NCI-H526 treated with DMSO at 0.1 percent for 48 hours (cell line): ENCODE measurements at regions not wholly inside any gene's neighbourhood (a gene's known extent, or its start where the extent isn't known, plus 50 kb on each side); places are given as distances from the start of the nearest gene placed in this dataset.

ENCODE experiments used
- DNase-seq: peaks from one replicate; lab custom pipeline; 2025; lab: John Stamatoyannopoulos, UW

DNA sequence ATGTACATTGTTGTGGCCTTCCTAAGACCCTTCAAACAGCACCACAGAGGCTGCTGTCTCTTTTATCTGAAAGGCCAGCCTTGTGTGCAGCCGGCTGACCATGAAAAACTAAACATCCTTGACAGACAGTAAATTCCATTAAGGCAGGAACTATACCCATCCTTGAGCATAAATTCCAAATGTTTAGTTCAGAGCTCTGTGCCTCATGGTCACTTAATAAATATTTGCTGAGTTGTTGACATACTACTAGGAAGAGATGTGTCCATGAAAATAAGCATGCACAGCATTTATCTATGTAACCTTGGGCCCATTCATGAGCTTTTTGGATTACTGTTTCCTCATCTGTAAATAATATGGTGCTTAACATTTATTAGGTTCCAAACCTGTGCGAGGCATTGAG is 424.8 kb downstream of the HRH4 start:
- DNase-seq, result no peak

DNA sequence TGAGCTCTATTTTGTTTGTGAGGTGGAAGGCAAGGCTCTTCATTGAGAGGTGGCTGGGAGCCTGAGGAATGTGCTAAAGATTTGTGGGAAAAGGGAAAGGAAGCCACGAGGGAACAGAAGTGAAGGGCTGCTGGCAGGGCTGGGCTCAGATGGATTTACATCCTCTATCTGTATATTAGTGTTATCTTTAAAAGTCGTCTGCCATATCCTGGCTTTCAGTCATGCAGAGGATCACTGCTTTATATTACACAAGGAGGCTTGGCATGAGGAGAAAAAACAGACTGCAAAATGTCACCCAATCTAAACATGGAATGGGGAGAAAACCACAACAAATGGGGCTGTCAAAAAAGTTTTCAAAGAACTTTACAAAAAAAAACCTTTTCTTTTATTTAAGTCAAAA is 434.4 kb downstream of the HRH4 start:
- DNase-seq, result no peak

DNA sequence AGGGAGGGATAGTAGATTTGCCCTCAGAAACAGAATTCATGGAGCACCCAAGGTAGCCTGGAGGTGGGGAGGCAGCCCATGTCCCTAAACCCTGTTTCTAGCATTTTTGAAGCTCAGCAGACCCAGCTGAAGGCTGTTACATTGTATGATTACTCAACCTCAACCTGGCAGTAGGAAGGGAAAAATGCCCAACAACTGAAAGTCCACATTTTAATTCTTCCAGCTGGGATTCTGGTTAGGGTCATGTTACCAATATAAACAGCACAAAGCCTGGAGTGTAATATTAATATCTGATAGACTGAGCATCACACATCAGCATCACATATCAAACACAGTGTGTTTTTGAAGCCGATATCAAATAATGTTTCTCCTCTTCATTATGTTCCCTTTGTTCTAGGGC is 437.0 kb downstream of the HRH4 start:
- no peak for DNase-seq

DNA sequence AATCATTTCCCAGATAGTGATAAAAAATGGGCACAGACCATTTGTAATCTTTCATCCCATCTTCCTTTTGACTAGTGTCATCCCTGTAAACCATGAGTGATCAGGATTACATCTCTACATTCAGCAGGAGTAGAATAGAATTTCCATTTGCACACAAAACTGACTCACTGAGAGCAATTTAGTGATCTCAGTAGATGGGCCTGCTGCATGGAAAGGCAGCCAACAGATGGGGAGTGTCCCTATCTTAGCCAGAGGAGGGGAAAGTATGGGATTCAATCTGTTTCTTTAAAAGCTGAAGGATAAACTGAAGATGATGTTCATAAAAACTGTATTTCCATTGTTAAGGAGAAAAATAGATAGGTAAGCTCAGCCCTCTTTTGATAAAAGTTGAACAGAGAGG is 441.7 kb downstream of the ZNF521 start:
- DNase-seq, result no peak

DNA sequence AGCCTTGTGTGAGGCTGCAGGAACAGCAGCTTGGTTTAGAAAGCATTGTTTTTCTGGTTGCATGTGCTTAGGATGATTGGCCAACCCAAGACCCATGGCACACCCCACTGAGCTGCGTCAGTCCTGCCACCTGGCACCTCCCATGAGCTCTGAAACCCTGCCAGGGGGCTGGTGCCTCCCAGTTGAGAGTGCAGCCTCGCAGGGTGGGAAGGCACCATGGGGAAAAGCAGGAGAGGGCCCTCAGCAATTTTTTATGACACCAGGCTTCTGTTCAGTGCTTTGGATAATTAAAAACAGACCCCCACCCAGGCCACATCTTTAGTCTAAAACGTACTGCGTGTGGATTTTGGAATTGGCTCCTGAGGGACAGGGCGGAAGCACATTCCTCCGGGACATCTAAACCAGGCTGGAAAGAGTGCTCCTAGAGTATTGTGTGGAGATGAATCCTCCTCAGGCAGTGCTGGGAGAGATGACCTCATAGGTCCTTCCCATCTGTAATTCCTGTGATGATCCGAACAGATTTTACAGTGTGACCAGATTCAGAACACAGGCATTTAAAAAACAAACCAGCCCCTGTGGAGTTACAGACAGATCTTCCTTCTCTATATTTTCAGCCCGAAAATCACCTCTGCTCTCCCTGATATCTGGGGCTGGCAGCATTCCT is 438.3 kb downstream of the ZNF521 start:
- DNase-seq, result no peak

DNA sequence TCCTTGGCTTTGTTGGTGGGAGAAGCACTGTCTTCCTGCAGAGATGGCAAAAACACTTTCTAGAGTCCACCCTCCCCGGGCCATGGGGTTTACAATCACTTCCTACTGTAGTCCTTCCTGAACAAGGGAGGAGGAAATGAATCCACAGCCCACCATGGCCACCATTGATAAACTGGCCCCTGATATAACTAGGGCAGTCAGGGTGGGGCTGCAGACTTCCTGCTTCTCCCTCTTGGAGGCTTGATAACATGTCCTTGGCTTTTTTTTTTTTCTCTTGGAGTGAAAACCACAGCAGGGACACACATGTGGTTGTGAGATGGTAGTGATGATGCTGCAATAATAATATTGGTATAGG is 437.8 kb downstream of the ZNF521 start:
- no peak for DNase-seq

DNA sequence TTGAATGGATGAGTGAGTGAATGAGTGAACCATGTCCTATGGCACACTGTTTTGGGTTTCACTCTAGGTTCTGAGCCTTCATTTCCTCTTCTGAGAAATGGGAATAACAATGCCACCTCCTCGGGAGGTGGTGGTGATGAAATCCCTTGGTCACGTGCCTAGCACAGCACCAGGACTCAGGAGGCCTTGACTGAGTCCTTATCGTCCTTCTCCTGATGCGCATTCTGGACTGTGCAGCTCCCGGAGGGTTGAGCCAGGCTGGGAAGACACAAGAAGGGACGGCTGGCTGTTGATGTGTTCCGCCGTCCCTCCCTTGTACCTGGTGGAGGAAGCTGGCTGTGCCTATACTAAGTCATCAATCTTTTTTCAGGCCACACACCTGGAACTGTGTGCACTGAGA is 437.3 kb downstream of the ZNF521 start:
- DNase-seq, result no peak

DNA sequence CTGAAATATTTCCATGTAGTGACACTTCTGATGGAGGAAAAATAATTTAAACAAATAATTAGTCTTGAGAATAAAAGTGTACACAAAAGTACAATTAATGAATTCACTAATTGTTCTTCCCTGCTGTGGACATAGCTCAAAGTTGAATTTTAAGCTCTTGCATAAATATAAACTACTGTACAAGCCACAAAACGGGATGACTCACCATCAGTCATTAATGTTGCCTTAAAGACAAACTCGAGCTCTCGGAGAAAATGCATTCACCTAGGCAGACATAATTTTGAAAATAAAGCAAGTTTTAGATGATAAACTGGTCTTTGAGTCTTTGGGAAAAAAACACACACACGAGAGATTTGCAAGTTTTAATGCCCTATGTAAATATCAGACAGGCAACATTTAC is 436.4 kb downstream of the ZNF521 start:
- DNase-seq, result no peak

DNA sequence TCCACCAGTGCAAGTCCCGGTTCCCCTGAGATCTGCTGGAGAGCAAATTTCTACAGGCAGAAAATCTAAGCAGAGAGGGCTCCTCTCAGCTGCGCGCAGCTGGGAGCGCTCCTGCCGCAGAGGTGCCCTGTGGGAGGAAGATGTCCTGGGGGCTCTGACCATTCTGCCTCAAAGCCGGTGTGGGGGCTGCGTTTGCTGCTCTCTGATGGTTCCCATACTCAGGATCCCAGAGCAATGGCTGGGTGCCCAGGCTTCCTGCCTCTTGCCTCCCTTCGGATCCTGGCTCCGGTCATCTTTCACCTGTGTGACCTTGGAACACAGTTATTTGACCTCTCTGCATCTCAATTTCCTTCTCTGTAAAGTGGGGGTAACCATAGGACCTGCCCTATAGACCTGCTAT is 434.2 kb downstream of the ZNF521 start:
- DNase-seq, result no peak

DNA sequence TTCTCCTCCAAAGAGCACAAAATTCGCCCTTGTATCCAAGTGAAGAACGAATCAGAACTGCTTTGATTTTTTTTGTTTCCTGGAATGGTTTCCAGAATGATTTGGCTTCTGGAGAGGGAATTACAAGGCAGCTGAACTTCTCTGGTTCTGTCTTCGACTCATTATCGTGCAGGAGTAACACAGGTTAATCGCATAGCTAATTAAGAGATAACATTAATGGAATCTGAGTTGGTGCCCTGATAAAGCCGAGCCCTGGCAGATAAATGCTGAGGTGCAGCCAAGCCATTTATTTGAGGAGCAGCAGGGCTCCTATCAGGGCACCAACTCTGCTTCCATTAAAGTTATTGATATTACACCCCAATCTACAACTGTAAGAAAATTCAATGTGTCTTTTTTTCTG is 433.7 kb downstream of the ZNF521 start:
- no peak for DNase-seq

DNA sequence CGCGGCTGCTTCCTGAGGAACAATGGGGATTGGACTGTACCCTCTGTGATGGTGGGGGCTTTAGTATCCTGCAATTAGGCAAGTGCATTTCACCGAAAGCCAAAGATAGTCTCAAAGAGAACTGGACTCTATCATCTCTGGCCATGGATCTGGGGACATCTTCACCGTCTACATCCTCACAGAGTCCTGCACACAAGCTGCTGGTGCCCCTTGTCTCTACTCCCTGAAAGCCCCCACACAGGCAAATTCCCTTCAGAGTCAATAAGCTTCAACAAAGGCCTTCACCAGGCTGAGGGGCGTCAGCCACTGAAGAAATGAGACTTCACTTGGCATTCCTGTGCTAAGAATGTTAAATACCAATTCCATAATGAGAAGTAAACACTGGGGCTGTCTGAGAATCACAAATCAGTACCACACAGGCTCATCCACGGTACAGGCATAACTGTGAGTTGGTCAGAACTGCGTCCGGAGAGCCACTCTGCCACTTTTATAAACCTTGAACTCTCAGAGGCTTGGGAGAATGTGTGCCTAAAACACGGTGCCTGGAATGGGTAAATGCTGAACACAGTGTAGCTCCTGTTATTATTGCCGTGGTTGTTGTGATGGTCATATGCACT is 432.7 kb downstream of the ZNF521 start:
- DNase-seq, result no peak

DNA sequence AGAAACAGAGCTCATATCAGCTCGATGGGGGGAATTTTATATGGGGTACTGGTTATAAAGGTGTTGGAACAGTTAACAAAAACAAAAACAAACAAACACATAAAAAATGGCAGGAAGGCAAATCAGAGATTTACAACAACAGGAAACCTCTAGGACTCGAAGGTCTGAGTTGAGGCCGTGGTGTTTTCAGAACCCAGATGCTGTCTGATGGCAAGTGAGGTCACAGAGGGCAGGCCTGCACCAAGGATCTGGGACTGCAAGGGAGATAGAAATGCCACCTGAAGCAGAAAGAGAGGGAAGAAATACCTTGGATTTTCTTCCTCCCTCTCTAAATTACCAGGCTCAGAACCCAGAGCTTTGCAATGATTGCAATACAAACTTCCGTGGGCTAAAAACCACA is 429.5 kb downstream of the ZNF521 start:
- no peak for DNase-seq

DNA sequence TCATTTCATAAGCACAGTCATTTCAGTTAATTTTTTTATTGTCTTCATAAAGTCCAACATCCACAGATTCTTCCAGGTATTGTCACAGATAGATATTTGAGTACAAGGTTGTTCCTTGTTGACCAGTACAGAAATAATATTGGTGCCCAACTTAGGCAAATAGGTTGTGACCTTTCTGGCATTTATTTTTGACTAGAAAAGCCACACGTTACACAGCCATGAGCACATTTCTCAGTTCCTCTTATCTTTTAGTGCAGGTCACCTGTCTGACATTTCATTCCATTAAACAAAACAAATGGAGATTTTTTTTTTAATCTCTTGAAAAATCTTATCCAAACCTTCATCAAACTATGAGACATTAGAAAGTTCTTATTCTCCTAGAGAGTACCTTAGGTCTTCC is 428.8 kb downstream of the ZNF521 start:
- no peak for DNase-seq

DNA sequence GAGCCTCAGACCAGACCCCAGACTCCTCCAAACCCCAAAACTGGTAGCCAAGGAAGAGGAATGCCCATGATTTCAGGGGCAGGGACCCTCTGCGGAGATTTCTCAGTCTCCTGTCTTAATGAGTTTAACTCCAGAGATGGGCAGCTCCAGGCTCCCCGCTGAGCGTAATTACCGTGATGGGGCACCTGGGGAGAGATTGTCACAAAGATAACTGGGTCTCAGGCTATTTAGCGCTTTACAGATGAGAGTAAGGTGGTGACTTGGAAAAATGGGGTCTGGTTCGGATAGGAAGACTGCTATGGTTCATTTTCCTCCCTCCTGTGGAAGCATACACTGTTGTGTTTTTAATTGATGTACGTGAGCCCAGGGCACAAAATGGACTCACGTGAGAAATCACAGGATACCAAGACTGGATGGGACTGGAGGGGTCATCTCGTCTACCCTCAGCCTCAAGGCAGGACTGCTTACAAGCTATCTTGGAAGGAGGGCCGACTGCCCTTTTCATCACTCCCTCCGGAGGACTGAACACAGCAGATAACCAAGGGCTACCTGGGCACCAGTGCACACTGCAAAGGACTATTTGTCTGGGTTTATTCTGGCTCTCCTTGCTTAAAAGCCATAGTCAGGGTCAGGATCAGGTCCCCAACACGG is 427.8 kb downstream of the ZNF521 start:
- no peak for DNase-seq

DNA sequence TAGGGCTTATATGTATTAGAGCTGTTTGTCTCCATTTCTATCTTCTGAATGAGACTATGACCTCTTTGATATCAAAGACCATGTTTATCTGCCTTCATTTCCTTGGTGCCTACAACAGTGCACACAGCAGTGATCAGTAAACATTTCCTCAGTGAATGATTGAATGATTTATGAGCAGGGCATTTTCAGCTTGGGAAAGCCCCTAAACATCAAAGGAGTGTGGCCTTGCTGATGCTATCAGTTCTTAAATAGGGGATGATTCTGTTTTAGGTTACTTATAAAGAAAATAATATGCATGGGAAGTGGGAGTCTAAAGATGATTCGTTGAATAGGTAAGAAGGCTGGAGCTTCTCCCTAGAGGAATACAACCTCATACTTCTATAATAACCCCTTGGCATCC is 425.3 kb downstream of the ZNF521 start:
- DNase-seq, result no peak

DNA sequence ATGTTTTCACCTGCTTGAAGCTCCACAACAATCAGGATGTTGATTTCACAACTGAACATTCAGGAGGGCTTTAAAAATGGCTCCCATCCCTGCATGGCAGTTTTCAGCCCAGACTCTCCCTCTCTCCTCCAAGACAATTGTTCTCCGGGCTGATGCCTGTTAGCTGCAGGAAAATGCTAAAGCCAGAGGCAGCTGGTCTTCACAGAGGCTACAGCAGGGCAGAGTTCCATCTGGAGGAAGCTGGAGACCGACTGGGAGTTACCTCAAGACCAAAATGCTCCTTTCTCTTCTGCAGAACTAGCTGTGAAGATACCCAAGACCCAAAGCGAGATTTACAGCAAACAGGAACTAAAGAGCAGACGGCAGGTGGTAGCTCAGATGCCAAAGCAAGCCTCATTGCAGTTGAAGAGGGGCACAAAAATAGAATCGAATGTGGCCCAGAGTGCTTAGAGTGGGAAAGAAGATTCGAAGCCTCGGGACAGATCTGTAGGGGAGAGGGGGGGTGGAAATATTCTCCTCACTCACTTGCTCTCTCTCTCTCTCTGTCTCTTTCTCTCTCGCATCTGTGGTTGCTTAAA is 423.6 kb downstream of the ZNF521 start:
- DNase-seq, result no peak

DNA sequence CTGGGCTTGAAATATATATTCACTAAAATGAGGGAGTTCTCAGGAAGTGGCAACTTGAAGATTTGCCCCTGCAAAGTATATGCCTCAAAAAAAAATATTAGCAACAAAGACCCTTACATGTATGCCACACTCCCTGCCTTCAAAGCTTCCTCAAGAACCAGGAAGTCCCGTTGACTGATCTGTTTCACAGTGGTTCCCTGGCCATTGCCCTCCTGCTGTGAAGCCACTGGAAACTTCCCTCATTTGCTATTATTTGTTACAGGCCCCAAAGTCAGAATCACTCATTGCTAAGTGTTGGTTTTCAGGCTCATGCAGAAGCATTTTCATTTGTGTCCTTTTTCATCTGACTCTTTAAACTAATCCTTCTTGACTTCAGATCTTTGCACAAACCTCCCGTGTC is 421.5 kb downstream of the ZNF521 start:
- DNase-seq, result no peak

DNA sequence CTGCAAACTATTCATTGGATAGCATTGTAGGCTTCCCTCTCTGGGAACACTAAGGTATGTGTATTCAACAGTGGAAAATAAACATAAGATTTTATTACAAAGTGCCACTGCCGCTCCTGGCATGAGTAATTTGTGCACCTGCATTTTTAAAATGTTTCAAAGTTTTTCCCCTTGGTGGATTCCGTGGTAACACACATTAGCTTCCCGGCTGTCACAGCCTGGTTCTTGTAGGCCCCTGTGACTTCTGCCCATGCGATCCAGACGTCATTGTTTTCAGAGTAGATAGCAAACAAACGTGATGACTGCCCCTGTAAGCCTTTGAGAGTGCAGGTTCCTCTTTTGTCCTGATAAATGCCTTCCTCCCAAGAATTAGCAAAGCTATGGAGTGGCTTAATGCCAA is 421.0 kb downstream of the ZNF521 start:
- DNase-seq, result no peak

DNA sequence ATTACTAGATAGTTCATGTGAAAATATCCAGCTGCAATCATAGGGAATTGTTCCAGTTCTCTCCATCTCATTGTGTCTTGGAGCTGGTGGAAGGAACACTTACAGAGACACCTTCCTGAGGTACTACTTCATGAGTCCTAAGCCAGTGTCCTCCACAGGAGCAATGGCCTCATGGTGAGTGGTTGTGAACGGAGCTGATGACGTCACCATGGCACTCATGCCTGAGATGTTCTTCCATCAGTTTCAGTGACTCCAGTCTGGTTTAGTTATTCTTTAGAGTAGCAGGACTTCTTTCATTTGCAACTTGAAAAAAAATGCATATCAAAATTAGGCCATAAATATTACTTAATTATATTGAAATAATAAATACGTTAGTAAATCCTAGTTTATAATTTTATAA is 418.6 kb downstream of the ZNF521 start:
- no peak for DNase-seq

DNA sequence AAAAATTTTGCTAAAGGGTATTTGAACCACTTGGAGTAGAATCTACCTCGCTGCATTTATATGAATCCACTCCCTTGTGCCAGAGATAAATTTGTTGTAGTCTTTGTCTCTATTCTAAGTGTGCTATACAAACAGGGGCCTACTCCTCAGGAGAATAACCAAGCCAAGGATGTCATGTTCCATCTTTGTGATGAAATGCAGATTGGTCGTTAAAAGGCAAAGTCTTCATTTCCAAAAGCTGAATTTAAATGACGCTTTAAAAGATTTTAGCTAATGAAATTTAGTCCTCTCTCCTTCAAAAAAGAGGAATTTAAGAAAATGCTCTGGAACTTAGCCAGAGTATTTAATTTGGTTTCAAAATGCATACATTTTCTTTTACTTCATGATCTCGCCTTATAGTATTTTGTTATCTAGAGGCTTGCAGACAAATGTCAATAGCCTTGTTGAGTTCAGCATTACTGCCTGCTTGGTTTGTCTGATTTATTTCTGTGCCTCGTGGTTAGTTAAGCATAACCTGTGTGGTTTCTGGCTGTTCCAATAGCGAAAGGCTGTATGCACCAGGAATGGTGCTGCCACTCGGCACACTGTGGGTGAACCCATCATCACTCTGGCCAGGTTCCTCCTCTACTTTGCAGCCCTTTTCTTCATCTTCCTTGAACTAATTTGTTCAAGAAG is 417.6 kb downstream of the ZNF521 start:
- DNase-seq, result no peak

DNA sequence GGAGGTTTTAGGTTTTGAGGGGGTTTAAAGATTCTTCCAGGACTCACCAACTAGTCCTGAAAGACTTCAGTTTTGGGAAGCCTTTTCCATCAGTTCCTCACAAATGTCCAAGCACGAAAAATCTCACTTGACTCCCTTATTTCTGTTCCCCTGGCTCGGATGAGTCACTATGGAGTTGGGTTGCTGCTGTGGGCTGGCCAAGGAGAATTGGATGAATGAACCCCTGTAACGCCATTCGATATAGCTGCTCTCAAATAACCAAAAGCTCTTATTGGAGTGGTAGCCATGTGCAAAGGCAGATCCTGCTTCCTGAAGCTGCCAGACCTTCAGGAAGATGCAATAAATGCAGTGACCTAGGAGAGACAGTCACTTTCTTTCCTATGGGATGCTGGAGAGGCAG is 417.0 kb downstream of the ZNF521 start:
- no peak for DNase-seq

DNA sequence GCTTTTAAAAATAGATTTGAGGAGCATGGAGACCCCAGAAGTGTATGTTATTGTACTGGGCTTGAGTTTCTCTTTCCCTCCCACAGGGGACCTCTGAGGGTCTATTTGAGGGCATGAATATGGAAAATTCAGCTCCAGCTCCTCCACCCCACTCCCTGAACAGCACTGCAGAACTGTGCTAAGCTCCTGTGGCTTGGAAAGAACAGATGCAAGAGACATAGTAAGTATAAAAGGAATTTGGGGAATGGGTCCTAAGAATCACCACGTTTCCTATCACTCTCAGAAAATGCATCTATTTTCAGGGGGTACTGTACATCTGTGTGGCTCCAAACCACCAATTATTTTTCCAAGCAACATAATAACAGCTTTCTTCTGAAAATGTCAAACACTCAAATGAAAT is 416.1 kb downstream of the ZNF521 start:
- no peak for DNase-seq

DNA sequence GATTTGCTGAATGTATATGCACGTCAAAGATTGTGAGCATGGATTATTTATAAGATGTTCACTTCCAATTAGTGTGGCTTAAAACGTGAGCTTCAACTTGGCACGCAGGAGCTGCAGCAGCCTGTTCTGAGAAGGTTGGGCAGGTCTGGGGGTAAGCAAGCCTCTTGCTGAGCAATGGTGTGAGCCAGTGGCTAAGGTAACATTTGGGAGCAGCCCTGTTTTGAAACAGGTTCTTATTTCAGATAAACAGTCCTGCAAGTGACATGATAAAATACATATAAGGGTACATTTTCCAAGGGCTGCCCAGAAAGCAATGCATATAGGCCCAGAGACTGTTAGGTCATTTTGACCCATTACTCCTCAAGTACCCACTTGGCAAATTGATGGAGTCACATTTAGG is 415.3 kb downstream of the ZNF521 start:
- DNase-seq, result no peak
